Fibroblast of lung (primary cell): ENCODE measurements at regions not wholly inside any gene's neighbourhood (a gene's known extent, or its start where the extent isn't known, plus 50 kb on each side); places are given as distances from the start of the nearest gene placed in this dataset.

Experiments
- CTCF ChIP-seq, 2 donors: IDR thresholded peaks in 1 of 2; conservative IDR thresholded peaks in 1 of 2; 1 replicate in 1 of 2; 2 replicates in 1 of 2; pipeline ENCODE4 v1.5.1; 2011 to 2012; ENCODE audit warnings: low read length in 2 of 2, control low read depth in 1 of 2, inconsistent platforms in 1 of 2, low read depth in 1 of 2, mild to moderate bottlenecking in 1 of 2
- EZH2 ChIP-seq: IDR thresholded peaks from 2 replicates; pipeline ENCODE4 v1.5.1; 2012; ENCODE audit warnings: low read length, control low read depth, mild to moderate bottlenecking; ENCODE audit errors: missing control alignments

GRCh38 chr13:88472316-88472715 lies 801.1 kb downstream of the SLITRK5 start:
- TF ChIP-seq CTCF (conservative IDR thresholded peaks at IDR 0.05 in 1 of 2, IDR thresholded peaks at IDR 0.05 in 1 of 2; ENCODE audit: low read depth in 1 of 2, low read length in 2 of 2) (no peak), EZH2 (no peak)
